Cardiac fibroblast (primary cell): ENCODE measurements at regions not wholly inside any gene's neighbourhood (a gene's known extent, or its start where the extent isn't known, plus 50 kb on each side); places are given as distances from the start of the nearest gene placed in this dataset.

Experiments used
- DNase-seq, 2 donors: peaks; one replicate each; pipeline versions ENCODE4 v3.0.0 to v3.0.0-alpha.2; 2010; ENCODE audit warnings: low read depth in 2 of 2
- H3K4me3 ChIP-seq, 2 donors: replicated peaks in 1 of 2; 1 replicate in 1 of 2; 2 replicates in 1 of 2; pipeline ENCODE4 v1.5.1; 2011; ENCODE audit warnings: low read depth in 2 of 2, low read length in 2 of 2, mild to moderate bottlenecking in 2 of 2, moderate library complexity in 1 of 2
- CTCF ChIP-seq: IDR thresholded peaks from one replicate; pipeline ENCODE4 v1.5.1; 2011; ENCODE audit warnings: low read depth, mild to moderate bottlenecking, low read length, inconsistent platforms

DNA sequence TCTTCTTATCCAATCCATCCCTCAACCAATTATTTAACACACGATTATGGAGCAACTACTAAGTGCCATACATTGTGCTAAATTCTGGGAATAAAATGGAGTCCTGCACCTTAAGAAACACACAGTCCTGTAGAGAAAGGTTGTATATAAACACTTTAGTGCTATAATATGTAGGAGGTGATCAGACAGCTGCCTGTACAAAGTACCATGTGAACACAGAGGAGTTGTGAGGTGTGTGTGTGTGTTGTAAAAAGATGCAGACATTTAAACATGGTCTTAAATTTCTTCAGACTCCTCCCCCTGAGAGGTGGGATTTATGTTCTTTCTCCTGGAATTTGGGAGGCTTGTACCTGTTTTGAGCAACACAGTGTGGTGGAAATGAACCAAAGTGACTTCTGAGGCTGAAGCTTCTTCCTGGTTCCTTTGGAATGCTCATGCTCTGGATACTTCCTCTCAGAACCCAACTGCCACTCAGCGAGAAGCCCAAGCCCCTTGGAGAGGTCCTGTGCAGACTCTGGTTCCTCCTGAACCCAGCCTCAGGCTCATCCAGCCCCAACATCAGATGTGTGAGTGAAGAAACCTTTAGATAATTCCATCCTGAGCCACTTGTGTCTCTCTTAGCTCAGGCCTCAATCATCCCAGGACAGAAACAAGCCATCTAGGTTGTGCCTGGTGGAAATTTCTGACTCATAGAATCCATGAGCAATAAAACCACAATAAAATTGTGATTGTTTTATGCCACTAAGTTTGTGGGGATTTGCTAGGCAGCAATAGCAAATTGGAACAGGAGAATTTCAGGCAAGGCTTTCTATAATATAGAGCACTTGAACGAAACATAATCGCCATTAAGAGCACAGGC lies 161.2 kb upstream of the FAM3C start:
- no peak for TF ChIP-seq CTCF
- no peak overlapping the region for H3K4me3 ChIP-seq
- no peak for DNase-seq

GRCh38 chr7:121555558-121555957 lies 159.4 kb upstream of the FAM3C start:
- DNase-seq = no peak
- no peak overlapping the region for H3K4me3 ChIP-seq
- TF ChIP-seq CTCF = no peak

GRCh38 chr7:121547544-121548092 lies 151.5 kb upstream of the FAM3C start:
- peak; percentile 84 to 86 for DNase-seq
- H3K4me3 ChIP-seq = no peak overlapping the region
- peak; percentile 70 for TF ChIP-seq CTCF

DNA sequence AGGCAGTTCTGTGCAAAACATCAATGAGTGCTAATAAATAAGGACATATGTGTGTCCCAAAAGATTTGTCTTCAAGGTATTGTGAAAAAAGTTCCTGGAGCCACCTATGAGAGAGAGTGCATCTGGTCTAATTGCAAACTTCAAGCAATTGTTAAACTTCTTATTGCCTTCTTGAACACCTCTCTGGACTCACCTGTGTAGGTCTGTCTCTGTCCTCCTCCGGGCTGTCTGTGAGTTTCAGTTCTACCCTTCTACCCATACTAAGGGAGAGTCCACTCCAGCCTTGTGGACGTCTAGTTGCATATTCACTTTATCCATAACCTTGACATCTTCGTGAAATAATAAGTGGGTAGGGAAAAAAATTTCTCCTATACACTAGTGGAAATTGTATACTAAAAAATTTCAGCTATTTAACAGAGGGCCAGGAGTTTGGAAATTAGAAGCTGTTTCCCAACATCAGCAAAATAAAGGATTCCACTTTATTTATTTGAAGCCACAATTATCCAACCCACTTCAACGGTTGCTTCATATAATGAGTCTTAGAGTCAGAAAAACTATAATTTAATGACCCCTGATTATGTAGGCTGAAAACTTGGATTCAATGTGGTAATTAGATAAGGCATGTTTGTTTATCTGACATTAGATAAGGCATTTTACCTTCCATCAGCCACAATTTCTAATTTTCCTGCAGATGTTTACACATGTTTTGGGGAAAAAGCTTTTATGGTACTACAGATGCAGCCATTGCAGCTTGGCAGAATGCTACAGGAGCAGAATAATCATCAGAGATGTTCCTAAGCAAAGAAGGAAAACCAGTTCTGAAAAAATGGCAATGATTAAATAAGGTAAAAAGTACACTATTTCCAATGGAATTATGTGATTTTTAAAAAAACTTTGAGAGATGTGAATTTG lies 150.8 kb upstream of the FAM3C start:
- peak in 1 of 2 donors; percentile 31 for DNase-seq
- TF ChIP-seq CTCF = no peak
- H3K4me3 ChIP-seq = no peak overlapping the region

- H3K4me3 ChIP-seq = no peak overlapping the region
- no peak for DNase-seq
- no peak for TF ChIP-seq CTCF
Observed at GRCh38 chr7:121545418-121545817, 149.3 kb upstream of the FAM3C start.

- DNase-seq = peak; percentile 91 to 98
- no peak for TF ChIP-seq CTCF
Observed at GRCh38 chr7:121544726-121545125, 148.6 kb upstream of the FAM3C start.

More at GRCh38 chr7:121544726-121545125, 148.6 kb upstream of the FAM3C start:
- no peak overlapping the region for H3K4me3 ChIP-seq
